ENCODE measurements at regions not wholly inside any gene's neighbourhood (a gene's known extent, or its start where the extent isn't known, plus 50 kb on each side); places are given as distances from the start of the nearest gene placed in this dataset.

- TF ChIP-seq SAP30 (IDR thresholded peaks at IDR 0.05; ENCODE audit: insufficient read depth, insufficient replicate concordance, low read length), result no peak
- TF ChIP-seq CTCF (IDR thresholded peaks at IDR 0.05; ENCODE audit: control extremely low read depth in 1 of 3, insufficient read depth in 1 of 3, low read depth in 1 of 3, low read length in 3 of 3), result no peak
- no peak for TF ChIP-seq RNF2 (IDR thresholded peaks at IDR 0.05; ENCODE audit: borderline replicate concordance, low read depth, low read length, missing control alignments, poor library complexity, severe bottlenecking)
- no peak for TF ChIP-seq EP300 (IDR thresholded peaks at IDR 0.05; ENCODE audit: borderline replicate concordance in 1 of 2, low read depth in 2 of 2, low read length in 2 of 2)
- no peak for TF ChIP-seq CEBPB (IDR thresholded peaks at IDR 0.05; ENCODE audit: low read depth, low read length)
These were observed 275.4 kb downstream of the SHOX start (continued) for GRCh38 chrX:905848-906566.

Data from H1 (cell line).